Cerebellar cortex (tissue), 1 donor: ENCODE measurements at regions not wholly inside any gene's neighbourhood (a gene's known extent, or its start where the extent isn't known, plus 50 kb on each side); places are given as distances from the start of the nearest gene placed in this dataset.
"Not testable (repeated sequence)": the region's sequence is repeated elsewhere in the genome, so short reads cannot be mapped to it uniquely, and the experiment has no call there.

Experiments used
- DNase-seq: peaks from one replicate; pipeline ENCODE4 v3.0.0-alpha.2; 2015; ENCODE audit warnings: low spot score

DNA sequence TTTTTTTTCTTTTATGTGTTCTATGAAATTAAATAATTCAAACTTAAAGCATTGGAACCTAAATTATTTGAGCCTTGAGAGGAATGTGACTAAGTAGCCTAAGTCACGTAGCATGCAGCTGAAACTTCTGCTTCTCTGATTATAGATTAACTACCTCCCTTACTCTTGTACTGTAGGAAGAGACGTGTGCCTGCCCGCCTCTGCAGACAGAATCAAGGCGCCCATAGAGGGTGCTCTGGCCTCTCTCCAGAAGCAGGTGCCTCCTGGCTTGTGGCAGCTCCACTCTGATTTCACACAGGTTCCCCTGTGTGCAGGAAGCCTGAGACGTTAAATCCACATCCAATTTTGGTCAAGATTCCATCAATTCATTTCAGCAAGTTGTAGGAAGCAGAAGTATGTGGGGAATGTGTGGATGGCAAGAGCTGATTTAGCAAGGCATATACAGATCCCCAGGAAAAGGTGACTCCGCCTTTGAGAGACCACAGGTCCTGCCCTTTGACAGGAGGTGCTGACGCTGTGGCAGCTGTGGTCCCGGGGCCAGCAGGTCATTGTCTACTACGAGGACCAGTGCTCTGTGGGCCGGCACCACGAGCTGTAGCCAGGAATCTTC is 1418.8 kb downstream of the CDH11 start:
- DNase-seq = no peak

DNA sequence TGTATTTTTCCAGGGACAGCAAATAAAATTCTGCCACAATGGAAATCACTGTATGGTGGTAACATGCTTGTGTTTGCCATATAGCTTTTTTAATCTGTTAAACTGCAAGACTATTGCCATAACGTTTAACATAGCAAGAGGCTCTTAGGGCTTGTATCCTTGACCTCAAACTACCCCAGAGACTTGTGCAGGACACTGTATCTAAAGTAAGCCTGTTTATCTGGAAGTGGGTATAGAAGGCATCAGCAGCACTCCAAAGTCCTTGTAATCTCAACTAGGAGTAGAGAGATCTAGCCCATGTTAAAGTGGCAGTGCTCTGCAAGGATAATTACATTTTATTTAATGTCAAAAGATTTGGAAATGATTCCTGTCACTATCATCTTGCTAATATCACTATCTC is 1424.1 kb downstream of the CDH11 start:
- DNase-seq = no peak

DNA sequence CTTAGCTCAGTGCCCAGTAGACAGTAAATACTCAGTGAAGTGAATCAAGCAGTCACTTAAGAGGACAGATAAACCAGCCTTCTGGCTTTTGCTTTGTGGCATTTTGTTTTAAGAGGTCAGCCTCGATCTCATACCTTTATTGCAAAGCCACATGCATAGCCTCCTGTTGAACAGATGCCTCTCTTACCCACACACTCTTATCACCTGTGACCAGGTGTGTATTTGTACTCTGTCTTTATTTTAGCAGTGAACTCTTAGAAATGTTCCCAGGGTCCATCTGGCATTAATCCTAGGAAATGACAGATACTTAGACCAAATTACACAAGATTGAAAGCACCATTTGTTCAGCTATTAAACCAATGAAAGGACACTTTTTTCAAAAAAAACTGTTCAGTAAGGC is 1426.5 kb downstream of the CDH11 start:
- no peak for DNase-seq

DNA sequence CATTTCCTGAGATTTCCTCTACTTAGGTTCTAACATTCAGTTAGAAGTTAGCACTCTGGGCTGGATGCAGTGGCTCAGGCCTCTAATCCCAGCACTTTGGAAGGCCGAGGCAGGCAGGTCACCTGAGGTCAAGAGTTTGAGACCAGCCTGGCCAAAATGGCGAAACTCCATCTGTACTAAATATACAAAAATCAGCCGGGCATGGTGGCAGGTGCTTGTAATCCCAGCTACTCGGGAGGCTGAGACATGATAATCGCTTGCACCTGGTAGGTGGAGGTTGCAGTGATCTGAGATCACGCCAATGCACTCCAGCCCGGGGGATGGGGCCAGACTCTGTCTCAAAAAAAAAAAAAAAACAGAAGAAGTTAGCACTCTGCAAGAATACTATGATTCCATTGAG is 1430.9 kb downstream of the CDH11 start:
- no peak for DNase-seq

DNA sequence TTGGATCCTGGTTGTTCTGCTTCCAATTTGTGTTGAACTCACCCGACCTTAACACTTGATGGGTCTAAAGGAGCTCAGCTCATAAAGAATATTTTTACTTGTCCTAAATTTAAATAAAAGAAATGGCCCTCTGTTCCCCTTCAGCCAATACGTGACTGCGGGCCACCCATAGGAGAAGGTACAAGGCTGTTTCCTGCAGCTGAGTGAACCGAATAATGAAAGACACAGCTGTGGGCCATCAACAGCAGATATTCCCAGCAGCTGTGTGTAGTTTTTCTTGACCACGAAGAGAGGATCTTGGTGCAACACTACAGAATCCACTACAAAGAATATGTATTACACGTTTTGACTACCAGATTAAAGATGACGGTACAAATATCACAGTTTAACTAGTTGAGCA is 1431.6 kb downstream of the CDH11 start:
- DNase-seq = no peak

DNA sequence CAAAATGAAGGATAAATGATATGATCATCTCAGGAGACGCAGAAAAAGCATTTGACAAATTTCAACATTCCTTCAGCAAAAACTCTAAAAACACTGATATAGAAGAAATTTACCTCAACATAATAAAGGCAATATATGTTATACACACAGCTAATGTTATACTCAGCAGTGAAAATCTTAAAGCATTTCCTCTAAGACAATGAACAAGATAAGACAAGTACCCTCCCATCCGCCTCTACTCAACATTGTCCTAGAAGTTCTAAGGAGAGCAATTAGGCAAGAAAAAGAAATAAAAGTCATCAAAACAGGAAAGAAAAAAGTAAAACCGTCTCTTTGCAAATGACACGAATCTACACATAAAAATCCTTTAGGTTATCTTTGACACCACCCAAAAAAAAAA is 1432.8 kb downstream of the CDH11 start:
- DNase-seq = no peak

DNA sequence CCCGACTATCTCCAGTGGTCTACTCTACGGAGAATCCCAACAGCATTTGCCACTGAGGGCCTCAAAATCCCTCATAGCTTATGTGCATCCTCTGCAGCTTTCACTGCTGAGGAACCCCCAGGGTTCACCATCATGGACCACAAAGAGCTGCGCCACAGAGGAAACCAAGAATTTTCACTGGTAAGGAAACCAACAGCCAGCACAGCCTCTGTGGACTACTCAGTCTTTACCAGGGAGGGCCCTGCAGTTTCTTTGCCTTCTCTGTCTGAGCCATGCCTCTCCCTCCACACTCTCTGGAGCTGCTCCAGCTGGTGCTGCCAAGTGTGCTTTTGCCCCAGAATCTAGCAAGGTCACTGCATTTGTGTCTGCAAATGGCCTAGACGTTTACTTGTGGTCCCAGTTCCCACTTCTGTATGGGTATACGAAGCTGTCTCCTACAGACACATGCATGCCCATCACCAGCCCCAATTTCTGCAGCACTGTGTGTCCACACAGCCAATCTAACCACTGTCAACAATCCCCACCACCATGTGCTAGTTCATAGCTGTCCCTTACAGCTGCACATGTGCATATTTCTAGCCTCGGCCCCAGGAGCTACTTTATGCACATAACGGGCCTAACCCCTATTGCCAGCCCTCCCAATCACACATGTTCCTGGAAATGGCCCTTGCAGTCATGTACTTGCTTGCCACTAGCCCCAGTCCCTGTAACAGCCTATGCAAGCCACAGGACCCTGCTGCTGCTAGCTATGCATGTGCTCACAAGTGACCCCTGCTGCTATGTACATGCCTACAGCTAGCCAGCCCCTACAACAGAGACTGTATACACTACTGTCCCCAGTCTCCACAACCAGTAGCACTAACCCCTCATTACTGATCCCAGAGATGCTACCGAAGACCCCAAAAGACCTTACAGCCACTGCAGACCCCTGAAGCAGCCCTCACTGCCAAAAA is 1437.4 kb downstream of the CDH11 start:
- no peak for DNase-seq

DNA sequence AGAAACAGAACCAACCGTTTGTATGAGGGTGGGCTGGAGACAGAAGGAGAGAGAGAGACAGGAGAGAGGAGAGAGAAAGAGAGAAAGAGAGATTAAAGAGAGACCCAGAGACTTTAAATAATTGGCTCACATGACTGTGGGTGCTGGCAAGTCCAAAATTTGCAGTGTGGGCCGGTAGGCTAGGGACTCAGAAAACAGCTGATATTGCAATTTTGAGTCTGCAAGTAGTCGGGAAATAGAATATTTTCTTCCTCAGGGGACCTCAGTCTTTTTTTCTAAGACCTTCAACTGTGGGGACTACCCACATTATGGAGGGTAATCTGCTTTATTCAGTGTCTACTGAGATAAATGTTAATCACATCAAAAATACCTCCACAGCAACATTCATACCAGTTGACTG is 1439.0 kb downstream of the CDH11 start:
- no peak for DNase-seq

DNA sequence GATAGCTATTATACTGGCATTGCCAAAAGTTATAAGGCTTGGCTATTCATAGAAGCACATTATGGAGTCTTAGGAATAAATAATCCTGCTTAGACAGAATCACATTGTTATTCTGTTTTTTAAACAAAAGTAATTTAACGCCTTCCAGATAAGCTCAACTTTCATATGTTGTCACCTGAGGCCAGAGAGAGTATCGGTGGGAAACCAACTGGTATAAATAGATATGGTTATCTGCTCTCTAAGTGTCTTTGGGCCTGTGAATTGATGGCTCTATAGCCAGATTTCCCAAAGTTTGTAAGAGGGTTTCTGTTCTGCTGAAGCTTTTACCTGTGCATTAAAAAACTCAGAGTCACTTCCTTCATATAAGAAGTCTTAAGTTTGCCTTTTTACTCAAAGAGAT is 1449.4 kb downstream of the CDH11 start:
- DNase-seq = no peak

DNA sequence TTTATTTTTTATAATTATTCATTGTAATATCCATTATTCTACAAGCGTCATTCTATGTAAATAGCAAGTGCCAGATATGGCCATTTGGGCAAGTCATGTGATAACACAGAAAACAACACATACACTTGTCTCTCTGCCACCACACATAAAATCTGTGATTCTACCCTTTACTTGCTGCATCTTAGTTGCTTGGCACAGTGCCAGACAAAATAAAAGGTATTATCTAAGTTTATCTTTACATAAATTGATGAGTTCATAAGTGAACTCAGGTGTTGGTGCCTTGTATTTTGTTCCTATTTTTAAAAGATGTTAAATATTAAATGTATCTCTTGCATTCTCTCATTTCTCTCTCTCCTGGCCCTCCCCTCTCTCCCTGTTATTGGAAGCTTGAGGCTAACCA is 1458.7 kb downstream of the CDH11 start:
- no peak for DNase-seq

DNA sequence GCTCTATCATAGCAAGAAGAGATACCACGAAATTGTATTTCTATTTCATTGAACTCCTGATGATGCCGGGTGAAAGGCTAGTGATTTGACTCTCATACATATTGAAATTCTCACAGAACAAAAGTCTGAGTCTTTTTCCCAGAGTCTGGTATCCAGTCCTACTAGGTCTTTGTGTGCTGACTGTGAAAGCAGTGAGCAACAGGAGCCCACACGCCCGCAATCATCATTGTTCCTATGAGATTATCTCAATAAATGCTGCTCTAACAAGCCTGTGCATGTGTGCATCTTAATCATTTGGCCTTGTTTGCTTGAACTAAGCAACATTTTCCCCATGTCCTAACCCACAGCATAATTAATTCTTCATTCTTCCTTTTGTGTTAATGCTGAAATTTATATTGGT is 1466.0 kb downstream of the CDH11 start:
- DNase-seq = no peak

DNA sequence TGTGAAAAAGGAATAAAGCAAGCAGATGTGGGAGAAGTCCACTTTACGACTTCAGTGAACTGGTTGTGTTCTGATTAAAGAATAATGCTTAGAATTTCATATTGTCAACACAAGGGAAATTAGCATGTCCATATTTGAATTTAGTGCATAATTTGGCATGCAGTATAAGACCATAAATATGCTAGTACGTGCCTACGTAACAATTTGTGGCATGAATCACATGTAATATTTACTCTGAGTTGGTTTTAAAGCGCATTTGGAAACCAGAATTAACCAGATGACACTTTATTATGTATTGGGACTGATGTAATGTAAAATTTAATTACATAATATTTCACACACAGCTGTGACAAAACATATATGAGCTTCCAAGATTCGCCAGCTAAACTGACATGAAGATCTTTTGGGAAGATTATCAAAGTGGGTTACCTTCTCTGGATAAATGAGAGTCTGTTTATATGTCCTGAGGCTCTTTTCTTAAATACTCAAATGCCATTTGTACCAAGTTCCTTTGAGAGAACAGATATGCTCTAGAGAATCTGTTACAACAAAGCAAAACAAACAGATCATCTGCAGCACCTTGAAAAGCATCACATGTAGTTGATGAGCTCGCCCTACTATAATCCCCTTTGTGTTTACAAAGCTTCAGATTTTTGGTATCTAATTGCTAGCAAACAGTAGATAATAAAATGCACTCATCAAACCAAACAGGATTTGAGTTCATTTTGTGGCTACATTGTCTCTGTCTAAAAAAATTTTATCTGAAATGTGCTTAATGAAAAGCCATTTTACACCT is 1468.6 kb downstream of the CDH11 start:
- DNase-seq = no peak

DNA sequence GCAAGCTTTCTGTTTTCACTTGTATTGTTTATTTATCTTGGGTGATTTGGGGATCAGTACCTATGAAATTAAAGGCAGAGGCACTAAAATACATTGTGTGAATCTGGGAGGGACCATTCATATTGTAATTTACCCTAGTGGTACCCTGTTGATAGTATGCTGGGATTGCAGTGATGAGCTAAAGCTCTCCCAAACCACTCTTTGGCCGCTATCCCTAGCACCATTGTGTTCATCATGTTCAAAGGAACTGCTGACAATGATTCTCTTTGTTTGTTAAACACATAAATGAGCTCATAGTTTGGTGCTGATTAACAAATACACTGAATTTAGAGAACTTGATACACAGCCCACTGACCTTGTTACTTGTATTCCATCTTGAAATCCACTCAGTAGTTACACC is 1469.8 kb downstream of the CDH11 start:
- no peak for DNase-seq

DNA sequence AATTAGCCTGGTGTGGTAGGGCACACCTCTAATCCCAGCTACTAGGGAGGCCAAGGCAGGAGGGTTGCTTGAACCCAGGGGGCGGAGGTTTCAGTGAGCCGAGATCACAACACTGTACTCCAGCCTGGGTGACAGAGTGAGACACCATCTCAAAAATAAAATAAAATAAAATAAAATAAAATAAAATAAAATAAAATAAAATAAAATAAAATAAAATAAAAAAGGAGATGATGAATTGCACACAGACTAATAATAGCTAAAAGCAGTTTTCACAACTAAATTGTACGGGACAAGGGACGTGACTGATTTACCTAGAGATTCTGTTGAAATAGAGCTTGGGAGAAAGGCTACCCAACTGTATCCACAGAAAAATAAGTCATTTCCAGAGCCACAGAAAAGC is 1471.3 kb downstream of the CDH11 start:
- no peak for DNase-seq

DNA sequence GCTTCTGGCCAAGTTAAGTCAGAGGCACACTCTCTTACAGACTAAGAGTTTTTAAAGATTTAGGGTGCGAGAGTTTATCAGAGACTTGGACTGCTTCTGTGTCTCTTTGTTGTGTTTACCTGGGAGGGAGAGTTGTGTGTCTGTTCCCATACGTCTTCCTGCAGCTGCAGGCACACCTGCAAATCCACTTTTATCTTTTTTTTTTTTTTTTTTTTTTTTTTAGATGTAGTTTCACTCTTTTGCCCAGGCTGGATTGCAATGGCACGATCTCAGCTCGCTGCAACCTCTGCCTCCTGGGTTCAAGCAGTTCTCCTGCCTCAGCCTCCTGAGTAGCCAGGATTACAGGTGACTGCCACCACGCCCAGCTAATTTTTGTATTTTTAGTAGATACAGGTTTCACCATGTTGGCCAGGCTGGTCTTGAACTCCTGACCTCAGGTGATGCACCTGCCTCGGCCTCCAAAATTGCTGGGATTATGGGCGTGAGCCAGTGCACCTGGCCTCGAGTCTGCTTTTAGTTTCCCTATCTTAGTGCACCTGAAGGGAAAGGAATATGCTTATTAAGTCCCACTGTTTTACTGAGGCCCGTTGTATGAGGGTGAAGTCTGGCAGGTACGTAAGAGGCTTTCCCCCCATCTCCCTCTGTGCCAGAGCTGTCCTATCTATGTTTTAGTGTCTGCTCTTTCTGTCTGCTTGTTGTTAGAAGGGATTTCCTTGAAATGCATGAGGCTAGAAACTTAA is 1488.0 kb downstream of the CDH11 start:
- DNase-seq = not testable (repeated sequence)

DNA sequence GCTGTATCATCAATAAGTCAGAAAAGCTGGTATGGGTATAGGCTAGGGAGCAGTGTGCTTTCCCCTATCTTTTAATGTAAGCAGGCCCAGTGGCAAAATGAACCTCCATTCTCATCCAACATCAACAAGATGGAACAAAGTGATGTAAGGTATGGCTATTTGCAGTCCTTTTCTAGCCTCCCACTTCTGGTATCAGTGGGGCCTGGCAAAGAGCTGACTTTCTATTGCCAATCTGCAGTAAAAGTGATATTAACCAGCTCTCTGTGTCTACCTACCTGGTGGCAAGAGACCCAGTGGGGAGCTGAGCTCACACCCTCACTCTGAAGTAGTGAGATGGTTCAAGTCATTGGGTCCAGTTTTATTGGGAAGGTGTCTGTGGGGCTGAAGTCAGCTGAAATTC is 1492.6 kb downstream of the CDH11 start:
- DNase-seq = no peak

DNA sequence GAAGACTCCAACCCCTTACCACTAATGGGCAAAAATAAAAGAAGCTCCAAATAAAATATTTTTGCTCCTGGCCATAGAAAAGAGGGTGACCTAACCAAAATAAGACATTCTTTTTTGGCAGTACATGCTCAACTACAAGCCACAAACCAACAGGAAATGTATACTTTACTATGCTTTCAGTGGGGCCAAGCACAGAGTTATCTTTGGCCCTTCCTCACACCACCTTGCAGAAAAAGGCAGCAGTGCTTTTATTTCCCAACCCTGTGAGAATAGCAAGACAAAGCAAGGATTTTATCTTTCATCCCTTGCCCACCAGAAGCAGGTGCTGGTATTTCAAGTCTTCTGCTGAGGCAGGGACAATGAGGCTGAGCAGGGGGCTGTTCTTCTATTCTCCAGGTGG is 1493.1 kb downstream of the CDH11 start:
- no peak for DNase-seq

DNA sequence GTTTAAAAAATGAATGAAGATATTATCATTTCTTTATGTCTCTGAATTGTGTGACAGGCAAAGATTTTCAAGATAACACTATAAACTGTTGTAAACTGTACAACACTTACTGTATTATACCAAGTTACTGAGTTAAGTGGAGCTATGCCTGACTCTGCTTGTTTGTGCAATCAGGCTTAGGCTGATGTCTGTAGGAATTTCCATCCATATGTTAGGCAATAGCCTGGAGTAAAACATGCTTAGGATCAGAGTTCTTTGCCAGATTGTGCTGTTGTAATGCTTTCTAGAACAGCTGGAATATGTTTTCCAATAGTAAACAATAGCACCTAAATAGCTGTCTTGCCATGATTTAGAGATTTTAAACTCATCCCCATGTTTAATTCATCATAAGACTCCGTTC is 1496.7 kb downstream of the CDH11 start:
- no peak for DNase-seq

DNA sequence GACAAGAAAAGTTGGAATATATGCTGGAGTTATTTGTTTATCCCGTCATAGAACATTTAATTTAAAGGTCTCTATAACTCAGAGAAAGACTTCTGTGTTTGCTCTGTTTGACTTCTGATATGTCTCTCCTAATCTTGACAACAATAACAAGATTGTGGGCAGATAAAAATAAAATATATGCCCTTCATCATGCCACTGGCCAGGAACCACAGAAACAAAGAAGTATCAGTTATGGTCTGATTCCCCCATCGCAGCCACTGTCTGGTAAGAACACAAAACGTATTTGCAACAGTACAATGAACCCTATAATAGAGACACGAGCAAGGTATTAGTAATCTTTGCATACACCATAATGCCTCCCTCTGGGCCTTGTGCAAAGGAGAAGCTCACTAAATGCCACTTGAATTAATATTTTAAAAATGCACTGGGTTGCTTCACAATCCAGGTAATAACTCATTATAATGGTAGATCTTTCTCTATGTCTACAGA is 1498.3 kb downstream of the CDH11 start:
- DNase-seq = no peak

DNA sequence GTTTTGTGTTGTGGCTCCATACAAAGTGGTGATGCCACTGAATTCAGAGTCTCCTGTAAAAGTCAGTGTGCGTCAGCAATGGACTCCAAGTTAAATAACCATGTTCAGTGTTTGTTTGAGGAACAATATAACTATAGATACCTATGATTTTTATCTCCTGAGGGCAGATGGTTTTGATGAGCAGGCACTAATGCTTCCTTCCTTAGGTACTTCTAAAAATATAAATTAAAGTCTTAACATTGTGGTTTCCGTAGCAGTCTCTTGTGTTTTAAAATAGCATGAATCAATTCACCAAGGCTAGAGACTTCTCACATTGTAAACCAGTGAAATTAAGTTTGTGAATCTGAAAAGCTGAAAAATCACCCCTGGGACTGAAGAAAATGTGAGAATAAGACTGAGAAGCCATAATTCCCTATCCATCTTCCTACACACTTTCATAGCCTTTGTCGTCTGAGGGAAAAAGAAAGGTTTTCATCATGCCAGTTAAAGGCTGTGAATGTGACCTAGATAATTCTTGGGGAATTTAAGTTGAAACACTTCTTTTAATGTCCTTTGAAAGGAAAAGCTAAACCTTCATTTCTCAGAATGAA is 1502.9 kb downstream of the CDH11 start:
- DNase-seq = no peak

DNA sequence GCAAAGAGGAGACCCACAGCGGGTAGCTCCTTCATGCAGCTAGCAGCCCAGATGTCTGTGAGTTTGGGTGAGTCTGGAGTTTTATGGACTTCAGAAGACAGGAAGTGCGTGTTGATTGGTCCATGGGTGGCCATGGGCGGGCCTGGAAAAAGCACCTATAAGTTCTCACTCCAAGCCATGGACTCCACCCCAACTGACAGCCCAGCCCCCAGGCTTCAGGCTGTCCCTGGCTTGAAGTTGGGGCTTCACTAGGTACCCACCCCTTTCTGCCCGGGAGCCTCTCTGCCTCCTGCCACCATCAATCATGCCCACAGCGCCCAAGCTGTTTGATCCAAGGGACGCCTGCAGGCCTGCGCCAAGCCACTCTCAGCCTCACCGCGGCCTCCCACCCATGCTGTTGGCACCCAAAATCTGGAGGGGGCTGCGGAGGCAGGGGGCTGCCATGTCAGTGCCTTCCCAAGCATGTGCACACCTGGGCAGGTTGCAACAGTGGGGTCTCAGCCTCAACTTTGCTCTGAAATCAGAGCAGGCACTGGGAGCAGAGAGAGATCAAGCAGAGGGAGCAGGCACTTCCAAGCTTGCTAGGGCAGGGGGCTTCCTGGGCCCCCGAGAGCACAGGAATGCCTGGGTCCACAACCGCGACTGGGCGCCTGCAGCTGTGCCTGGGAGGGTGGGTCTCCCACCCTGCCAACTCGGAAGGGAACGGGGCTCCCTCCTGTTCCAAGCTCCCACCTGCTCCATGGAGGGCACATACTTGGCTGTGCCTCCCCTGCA is 1503.7 kb downstream of the CDH11 start:
- DNase-seq = no peak
